ENCODE measurements at regions not wholly inside any gene's neighbourhood (a gene's known extent, or its start where the extent isn't known, plus 50 kb on each side); places are given as distances from the start of the nearest gene placed in this dataset.

DNA sequence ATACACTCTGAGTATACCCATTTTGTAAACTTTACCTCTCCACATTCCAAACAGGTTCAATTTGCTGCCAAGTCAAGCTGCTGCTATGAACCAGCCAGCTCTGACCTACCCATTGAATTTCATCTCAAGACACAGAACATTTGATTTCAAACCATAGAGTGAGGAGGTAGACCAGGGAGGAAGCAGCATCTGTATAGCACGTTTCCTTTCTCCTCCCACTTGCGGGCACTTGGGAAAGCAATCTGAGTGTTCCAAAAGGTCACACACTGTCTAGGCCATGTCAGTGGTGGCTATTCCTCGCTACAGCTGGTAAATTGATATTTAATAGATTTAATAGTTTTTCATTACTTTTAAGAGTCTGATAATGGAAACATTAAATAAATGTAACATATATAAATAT, 147.8 kb upstream of the EEPD1 start:
- ChIA-PET CTCF (interaction anchor here (1.2 to 2.5 kb wide), 2 partner anchors 20 to 285 kb away, joined by 5 to 9 read pairs; no protein-coding TSS in a partner anchor), POLR2A (no interaction called here)
- no peaks in the 10 kb centered on the region for H3K9me3 ChIP-seq
- DNase-seq (ENCODE audit: low read depth in 1 of 2, low spot score in 1 of 2) (no peak), ATAC-seq (no peak), FAIRE-seq (no peak)
- H3K4me1 ChIP-seq: no peaks in the 10 kb centered on the region
- H3K4me2 ChIP-seq: no peak overlapping the region
- WGBS (ENCODE audit: missing lambda C conversion rate): 82% methylated on average over 3 of the region's 3 CpGs
- no peak overlapping the region for H3K27ac ChIP-seq
- TF ChIP-seq EHF (CRISPR knock-in tag; IDR thresholded peaks at IDR 0.05): no peak
- no peak for TF ChIP-seq POLR2A (IDR thresholded peaks at IDR 0.05; ENCODE audit: low read length)
- no peak for TF ChIP-seq NFE2L2 (conservative IDR thresholded peaks at IDR 0.05; ENCODE audit: low read length)
- no peak for TF ChIP-seq RCOR1 (IDR thresholded peaks at IDR 0.05; ENCODE audit: low read depth, low read length)
- no peak for TF ChIP-seq HEYL (CRISPR knock-in tag; IDR thresholded peaks at IDR 0.05)
- no peak for TF ChIP-seq ZFP36 (IDR thresholded peaks at IDR 0.05; ENCODE audit: borderline replicate concordance, partially characterized antibody)
- TF ChIP-seq, protein P1, sequence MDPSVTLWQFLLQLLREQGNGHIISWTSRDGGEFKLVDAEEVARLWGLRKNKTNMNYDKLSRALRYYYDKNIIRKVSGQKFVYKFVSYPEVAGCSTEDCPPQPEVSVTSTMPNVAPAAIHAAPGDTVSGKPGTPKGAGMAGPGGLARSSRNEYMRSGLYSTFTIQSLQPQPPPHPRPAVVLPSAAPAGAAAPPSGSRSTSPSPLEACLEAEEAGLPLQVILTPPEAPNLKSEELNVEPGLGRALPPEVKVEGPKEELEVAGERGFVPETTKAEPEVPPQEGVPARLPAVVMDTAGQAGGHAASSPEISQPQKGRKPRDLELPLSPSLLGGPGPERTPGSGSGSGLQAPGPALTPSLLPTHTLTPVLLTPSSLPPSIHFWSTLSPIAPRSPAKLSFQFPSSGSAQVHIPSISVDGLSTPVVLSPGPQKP (IDR thresholded peaks at IDR 0.05; ENCODE audit: low read depth, low read length): no peak
- TF ChIP-seq HMGXB4 (CRISPR knock-in tag; IDR thresholded peaks at IDR 0.05; ENCODE audit: borderline replicate concordance): no peak
- TF ChIP-seq EHMT2 (IDR thresholded peaks at IDR 0.05; ENCODE audit: low read depth): no peak
- no peak for TF ChIP-seq SMC3 (IDR thresholded peaks at IDR 0.05)
- TF ChIP-seq, protein P2, sequence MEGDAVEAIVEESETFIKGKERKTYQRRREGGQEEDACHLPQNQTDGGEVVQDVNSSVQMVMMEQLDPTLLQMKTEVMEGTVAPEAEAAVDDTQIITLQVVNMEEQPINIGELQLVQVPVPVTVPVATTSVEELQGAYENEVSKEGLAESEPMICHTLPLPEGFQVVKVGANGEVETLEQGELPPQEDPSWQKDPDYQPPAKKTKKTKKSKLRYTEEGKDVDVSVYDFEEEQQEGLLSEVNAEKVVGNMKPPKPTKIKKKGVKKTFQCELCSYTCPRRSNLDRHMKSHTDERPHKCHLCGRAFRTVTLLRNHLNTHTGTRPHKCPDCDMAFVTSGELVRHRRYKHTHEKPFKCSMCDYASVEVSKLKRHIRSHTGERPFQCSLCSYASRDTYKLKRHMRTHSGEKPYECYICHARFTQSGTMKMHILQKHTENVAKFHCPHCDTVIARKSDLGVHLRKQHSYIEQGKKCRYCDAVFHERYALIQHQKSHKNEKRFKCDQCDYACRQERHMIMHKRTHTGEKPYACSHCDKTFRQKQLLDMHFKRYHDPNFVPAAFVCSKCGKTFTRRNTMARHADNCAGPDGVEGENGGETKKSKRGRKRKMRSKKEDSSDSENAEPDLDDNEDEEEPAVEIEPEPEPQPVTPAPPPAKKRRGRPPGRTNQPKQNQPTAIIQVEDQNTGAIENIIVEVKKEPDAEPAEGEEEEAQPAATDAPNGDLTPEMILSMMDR (IDR thresholded peaks at IDR 0.05): no peak
- TF ChIP-seq, protein P3, sequence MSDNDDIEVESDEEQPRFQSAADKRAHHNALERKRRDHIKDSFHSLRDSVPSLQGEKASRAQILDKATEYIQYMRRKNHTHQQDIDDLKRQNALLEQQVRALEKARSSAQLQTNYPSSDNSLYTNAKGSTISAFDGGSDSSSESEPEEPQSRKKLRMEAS (IDR thresholded peaks at IDR 0.05): no peak
- no peak for TF ChIP-seq JUN (IDR thresholded peaks at IDR 0.05)
- no peak for TF ChIP-seq HDAC2 (IDR thresholded peaks at IDR 0.05)
- no peak overlapping the region for H3K4me3 ChIP-seq

DNA sequence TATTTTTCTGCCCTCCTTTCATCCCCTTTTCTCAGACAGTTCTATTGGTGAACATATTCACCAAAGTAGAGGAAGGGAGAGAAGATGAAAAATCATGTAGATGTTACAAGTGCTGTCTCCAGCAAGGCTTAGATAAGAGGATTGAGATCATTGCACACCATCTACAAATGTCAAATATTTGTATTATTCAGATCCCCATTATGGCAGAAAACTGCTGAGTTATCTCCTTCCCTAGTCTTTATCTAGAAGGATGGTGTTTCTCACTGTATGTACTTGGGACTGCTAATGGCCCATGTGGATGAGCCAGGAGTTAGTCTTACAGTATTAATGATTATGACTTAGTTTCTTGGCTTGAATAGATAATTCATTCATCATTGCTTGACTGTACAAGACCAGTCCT, 147.2 kb upstream of the EEPD1 start:
- Histone ChIP-seq H3K9me3 (no peaks in the 10 kb centered on the region), H3K27ac (no peak overlapping the region), H3K4me1 (no peaks in the 10 kb centered on the region), H3K4me2 (no peak overlapping the region), H3K4me3 (no peak overlapping the region)
- TF ChIP-seq GATA3 (IDR thresholded peaks at IDR 0.05; ENCODE audit: borderline replicate concordance): no peak
- no peak for TF ChIP-seq HOXB5 (CRISPR knock-in tag; IDR thresholded peaks at IDR 0.05)
- no peak for TF ChIP-seq RARB (CRISPR knock-in tag; IDR thresholded peaks at IDR 0.05)
- no peak for TF ChIP-seq TFCP2L1 (CRISPR knock-in tag; IDR thresholded peaks at IDR 0.05)
- TF ChIP-seq, protein P4, sequence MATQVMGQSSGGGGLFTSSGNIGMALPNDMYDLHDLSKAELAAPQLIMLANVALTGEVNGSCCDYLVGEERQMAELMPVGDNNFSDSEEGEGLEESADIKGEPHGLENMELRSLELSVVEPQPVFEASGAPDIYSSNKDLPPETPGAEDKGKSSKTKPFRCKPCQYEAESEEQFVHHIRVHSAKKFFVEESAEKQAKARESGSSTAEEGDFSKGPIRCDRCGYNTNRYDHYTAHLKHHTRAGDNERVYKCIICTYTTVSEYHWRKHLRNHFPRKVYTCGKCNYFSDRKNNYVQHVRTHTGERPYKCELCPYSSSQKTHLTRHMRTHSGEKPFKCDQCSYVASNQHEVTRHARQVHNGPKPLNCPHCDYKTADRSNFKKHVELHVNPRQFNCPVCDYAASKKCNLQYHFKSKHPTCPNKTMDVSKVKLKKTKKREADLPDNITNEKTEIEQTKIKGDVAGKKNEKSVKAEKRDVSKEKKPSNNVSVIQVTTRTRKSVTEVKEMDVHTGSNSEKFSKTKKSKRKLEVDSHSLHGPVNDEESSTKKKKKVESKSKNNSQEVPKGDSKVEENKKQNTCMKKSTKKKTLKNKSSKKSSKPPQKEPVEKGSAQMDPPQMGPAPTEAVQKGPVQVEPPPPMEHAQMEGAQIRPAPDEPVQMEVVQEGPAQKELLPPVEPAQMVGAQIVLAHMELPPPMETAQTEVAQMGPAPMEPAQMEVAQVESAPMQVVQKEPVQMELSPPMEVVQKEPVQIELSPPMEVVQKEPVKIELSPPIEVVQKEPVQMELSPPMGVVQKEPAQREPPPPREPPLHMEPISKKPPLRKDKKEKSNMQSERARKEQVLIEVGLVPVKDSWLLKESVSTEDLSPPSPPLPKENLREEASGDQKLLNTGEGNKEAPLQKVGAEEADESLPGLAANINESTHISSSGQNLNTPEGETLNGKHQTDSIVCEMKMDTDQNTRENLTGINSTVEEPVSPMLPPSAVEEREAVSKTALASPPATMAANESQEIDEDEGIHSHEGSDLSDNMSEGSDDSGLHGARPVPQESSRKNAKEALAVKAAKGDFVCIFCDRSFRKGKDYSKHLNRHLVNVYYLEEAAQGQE (IDR thresholded peaks at IDR 0.05): no peak
- no peak for TF ChIP-seq RCOR1 (IDR thresholded peaks at IDR 0.05; ENCODE audit: low read depth, low read length)
- no peak for TF ChIP-seq ESRRA (IDR thresholded peaks at IDR 0.05; ENCODE audit: borderline replicate concordance, low read length)
- TF ChIP-seq, protein P3 (IDR thresholded peaks at IDR 0.05): no peak
- no peak for TF ChIP-seq KDM5A (IDR thresholded peaks at IDR 0.05)
- no peak for TF ChIP-seq HMGXB4 (CRISPR knock-in tag; IDR thresholded peaks at IDR 0.05; ENCODE audit: borderline replicate concordance)
- TF ChIP-seq NR3C1 (IDR thresholded peaks at IDR 0.05): no peak
- no peak for TF ChIP-seq POLR2AphosphoS2 (conservative IDR thresholded peaks at IDR 0.05; ENCODE audit: low read length)
- no peak for TF ChIP-seq HDAC2 (IDR thresholded peaks at IDR 0.05)
- TF ChIP-seq CHD2 (IDR thresholded peaks at IDR 0.05; ENCODE audit: low read length, partially characterized antibody): no peak
- no peak for DNase-seq (ENCODE audit: low read depth in 1 of 2, low spot score in 1 of 2)
- no peak for ATAC-seq
- ChIA-PET POLR2A (no interaction called here), CTCF (interaction anchor here (1.2 to 2.5 kb wide), 2 partner anchors 21 to 285 kb away, joined by 5 to 9 read pairs; no protein-coding TSS in a partner anchor)
- no peak for FAIRE-seq
